GM12864 (cell line): ENCODE measurements at regions not wholly inside any gene's neighbourhood (a gene's known extent, or its start where the extent isn't known, plus 50 kb on each side); places are given as distances from the start of the nearest gene placed in this dataset.

Experiments
- DNase-seq: peaks from one replicate; pipeline ENCODE4 v3.0.0-alpha.2; 2011; ENCODE audit warnings: low read depth
- H3K4me3 ChIP-seq: 2 replicates; pipeline ENCODE4 v1.5.1; 2011; ENCODE audit warnings: mild to moderate bottlenecking, low read depth, low read length, control low read depth
- CTCF ChIP-seq: IDR thresholded peaks from 2 replicates; pipeline ENCODE4 v1.5.1; 2011; ENCODE audit warnings: low read depth, mild to moderate bottlenecking, moderate library complexity, low read length, control low read depth, inconsistent platforms; ENCODE audit errors: missing control alignments

GRCh38 chr15:31892513-31892912 lies 137.8 kb upstream of the CHRNA7 start:
- no peak for DNase-seq
- no peak overlapping the region for H3K4me3 ChIP-seq
- no peak for TF ChIP-seq CTCF

GRCh38 chr15:31893780-31894179 lies 136.5 kb upstream of the CHRNA7 start:
- no peak for DNase-seq
- no peak for TF ChIP-seq CTCF
- H3K4me3 ChIP-seq = no peak overlapping the region

- DNase-seq = no peak
- H3K4me3 ChIP-seq = no peak overlapping the region
- no peak for TF ChIP-seq CTCF
Observed at GRCh38 chr15:31897746-31898145, 132.6 kb upstream of the CHRNA7 start.

GRCh38 chr15:31901501-31901900 lies 128.8 kb upstream of the CHRNA7 start:
- no peak overlapping the region for H3K4me3 ChIP-seq
- TF ChIP-seq CTCF = no peak
- DNase-seq = no peak

- TF ChIP-seq CTCF = no peak
- H3K4me3 ChIP-seq = no peak overlapping the region
- DNase-seq = no peak
Observed at GRCh38 chr15:31905054-31905453, 125.3 kb upstream of the CHRNA7 start.

- no peak for DNase-seq
- TF ChIP-seq CTCF = no peak
- H3K4me3 ChIP-seq = no peak overlapping the region
Observed at GRCh38 chr15:31925541-31925940, 104.8 kb upstream of the CHRNA7 start.

- no peak for DNase-seq
- no peak overlapping the region for H3K4me3 ChIP-seq
- TF ChIP-seq CTCF = no peak
Observed at GRCh38 chr15:31930967-31931366, 99.3 kb upstream of the CHRNA7 start.
